A673 (cell line): ENCODE measurements at regions not wholly inside any gene's neighbourhood (a gene's known extent, or its start where the extent isn't known, plus 50 kb on each side); places are given as distances from the start of the nearest gene placed in this dataset.

Experiments used
- CTCF ChIP-seq: fragments of 300-800, 200-600 bp; sonication (generic); conservative IDR thresholded peaks from 2 replicates; pipeline ENCODE4 v1.5.1; 2017; ENCODE audit warnings: low read depth, mild to moderate bottlenecking, antibody characterized with exemption, low read length, moderate library complexity, mixed read lengths
- EZH2 ChIP-seq: fragments of 200-600 bp; sonication (generic); IDR thresholded peaks from 2 replicates; pipeline ENCODE4 v1.6.1; 2017; ENCODE audit warnings: borderline replicate concordance, low read depth, mild to moderate bottlenecking, mixed read lengths, antibody characterized with exemption, low read length; ENCODE audit not compliant: poor library complexity, severe bottlenecking

GRCh38 chr4:123640271-123640670, 243.7 kb downstream of the SPRY1 start:
- no peak for TF ChIP-seq EZH2
- TF ChIP-seq CTCF: no peak
